OCI-LY7 (cell line): ENCODE measurements at regions not wholly inside any gene's neighbourhood (a gene's known extent, or its start where the extent isn't known, plus 50 kb on each side); places are given as distances from the start of the nearest gene placed in this dataset.

Experiments used
- EZH2phosphoT487 ChIP-seq: fragments of 200-600 bp; sonication (generic); IDR thresholded peaks from 2 replicates; pipeline ENCODE4 v1.6.1; 2018; ENCODE audit warnings: low read depth, borderline replicate concordance, mild to moderate bottlenecking, mixed run types, antibody characterized with exemption, low read length, moderate library complexity, mixed read lengths
- TF ChIP-seq, protein P1 (sequence below): fragments of 200-600 bp; sonication (generic); conservative IDR thresholded peaks from 2 replicates; pipeline ENCODE4 v1.5.1; 2014; ENCODE audit warnings: mild to moderate bottlenecking, antibody characterized with exemption, low read length, moderate library complexity, mixed read lengths

DNA sequence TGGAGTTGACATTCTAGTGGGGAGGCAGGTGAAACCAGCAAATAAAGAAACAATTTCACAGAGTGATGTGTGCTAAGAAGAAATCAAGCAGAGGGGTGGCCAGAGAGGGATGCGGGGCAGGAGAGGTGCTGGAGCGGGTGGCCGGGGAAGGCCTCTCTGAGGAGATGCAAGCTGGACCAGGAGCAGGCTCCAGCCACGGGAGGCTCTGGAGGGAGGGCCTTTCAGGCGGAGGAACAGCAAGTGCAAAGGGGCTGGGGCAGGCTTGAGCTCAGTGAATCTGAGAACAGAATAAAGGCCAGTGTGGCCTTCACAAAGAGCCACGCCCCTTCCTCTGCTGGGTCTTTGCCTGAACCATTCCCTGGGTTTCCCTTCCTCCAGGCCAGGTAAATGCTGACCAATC lies 73.2 kb upstream of the NEURL1B start:
- TF ChIP-seq, protein P1, sequence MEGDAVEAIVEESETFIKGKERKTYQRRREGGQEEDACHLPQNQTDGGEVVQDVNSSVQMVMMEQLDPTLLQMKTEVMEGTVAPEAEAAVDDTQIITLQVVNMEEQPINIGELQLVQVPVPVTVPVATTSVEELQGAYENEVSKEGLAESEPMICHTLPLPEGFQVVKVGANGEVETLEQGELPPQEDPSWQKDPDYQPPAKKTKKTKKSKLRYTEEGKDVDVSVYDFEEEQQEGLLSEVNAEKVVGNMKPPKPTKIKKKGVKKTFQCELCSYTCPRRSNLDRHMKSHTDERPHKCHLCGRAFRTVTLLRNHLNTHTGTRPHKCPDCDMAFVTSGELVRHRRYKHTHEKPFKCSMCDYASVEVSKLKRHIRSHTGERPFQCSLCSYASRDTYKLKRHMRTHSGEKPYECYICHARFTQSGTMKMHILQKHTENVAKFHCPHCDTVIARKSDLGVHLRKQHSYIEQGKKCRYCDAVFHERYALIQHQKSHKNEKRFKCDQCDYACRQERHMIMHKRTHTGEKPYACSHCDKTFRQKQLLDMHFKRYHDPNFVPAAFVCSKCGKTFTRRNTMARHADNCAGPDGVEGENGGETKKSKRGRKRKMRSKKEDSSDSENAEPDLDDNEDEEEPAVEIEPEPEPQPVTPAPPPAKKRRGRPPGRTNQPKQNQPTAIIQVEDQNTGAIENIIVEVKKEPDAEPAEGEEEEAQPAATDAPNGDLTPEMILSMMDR, result no peak
- TF ChIP-seq EZH2phosphoT487, result no peak
